Esophagus mucosa (tissue), 1 donor: ENCODE measurements at regions not wholly inside any gene's neighbourhood (a gene's known extent, or its start where the extent isn't known, plus 50 kb on each side); places are given as distances from the start of the nearest gene placed in this dataset.
A peak's percentile ranks its signal among the peaks of the same experiment; 100 is the strongest.

ENCODE experiments used
- ATAC-seq: fragments of 200-7000 bp; cut with Tn5 transposase; one replicate; pipeline ENCODE4 v1.9.1; 2020
- donor health status: DM: yes; HTN: yes; CAD: no.

DNA sequence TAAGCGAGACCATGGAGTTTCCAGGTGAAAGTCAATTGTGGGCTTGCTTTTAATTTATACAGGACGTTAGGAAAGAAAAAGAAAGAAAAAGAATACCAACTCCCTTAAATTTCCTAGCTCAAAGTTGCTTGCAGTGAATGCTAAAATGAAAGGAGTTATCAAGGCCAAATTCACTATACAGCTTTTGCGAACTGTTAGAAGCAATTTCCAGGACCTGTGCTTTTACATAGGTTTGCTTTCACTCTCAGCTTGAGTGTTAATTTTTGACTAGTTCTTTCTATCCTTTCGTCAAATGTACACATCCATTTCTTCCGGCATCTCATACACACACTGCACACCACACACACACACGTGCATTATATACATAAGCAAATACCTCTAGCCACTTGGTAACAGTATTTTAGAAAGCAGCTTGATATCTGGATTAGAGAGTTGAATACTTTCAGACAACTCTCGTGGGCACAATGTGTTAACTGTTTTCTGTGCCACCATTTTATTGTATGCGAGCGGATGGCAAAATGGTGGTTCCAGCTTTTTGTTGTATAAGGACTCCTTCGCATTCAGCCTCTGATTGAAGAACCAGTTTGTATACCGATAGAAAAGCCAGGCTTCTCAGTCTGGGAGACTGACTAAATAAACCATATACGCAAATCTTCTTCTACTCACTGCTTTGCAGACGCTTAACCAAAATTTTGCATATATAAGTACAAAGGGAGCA lies 381.8 kb downstream of the MTX2 start:
- no peak for ATAC-seq

DNA sequence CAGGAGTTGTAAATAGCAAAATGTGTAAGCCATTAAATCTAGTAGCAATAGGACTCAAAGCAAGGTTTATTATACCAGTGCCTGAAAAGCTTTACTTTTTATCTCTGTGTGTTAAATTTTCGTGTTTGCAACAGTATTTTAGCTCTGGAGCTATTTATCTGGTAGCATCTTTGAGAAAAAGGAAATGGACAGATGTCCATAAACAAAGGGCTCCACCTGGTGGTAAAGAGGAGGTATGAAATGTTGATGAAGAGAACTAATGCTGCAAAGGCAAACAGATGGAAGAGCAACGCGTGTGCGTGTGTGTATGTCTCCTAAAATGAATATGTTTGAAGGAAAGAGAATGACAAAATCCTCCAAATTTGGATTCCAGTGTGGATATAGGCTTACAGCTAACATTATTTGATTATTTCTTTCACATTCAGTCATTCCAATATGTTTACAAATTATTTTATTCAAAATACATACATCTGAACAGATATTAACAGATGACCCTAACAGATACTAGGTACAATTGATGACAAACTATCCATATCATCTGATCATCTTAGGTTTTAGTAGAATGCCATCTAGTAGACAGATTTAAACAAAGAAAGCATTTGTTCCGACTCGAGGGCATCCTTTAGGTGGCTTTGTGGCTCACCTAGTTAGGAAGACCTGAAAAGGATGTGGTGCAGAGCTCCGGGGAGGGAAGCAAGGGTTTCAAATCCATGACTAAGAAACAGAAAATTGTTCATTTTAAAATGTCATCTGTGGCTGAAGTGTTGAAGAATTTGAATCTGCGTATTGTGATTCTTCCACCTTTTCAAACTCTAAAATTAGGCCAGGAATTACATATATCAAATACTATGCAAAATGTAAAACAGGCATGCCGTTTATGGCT lies 383.3 kb downstream of the MTX2 start:
- ATAC-seq = no peak

DNA sequence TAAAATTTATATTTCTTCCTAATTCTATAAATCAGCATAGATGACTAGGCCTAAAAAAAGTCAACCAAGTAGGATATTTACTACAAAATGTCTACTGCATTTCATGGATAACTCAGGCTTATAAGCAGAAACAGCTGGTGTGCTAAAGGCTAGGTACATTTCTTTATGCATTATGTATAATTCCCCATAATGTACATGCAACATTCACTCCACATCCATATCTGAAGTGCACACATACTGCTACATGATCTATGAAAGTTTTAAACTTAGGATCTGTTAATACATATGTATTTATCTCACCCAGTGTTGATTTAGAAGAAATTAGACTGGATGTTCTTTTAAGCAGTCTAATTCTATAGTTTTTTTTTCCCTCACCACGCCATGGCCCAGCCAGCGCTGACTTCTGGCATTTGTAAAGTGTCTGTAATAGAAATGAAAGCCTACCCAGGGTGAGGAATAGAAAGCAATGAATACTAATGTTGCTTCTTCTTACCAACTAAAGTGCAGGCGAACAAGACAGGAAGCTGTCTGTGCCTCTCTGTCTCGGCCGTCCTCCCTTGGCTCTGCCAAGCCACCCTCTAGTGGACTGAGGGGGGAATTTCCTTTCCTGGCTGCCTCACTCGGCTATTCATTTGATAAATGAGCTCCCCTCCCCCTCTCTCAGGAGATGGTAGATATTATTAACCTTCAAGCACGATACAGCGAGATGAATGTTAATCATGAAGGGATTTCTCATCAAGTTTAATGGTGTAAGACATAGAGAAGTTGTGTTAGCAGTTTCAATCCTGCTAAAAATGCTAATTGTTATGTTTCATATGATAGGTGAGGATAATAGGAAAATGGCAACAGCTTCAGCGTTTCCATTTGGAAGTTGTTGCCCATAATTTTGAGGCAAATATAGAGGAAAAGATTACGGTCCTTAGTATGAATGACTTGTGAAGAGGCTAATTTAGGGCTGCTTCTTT lies 384.5 kb downstream of the MTX2 start:
- peak; percentile 58 for ATAC-seq

DNA sequence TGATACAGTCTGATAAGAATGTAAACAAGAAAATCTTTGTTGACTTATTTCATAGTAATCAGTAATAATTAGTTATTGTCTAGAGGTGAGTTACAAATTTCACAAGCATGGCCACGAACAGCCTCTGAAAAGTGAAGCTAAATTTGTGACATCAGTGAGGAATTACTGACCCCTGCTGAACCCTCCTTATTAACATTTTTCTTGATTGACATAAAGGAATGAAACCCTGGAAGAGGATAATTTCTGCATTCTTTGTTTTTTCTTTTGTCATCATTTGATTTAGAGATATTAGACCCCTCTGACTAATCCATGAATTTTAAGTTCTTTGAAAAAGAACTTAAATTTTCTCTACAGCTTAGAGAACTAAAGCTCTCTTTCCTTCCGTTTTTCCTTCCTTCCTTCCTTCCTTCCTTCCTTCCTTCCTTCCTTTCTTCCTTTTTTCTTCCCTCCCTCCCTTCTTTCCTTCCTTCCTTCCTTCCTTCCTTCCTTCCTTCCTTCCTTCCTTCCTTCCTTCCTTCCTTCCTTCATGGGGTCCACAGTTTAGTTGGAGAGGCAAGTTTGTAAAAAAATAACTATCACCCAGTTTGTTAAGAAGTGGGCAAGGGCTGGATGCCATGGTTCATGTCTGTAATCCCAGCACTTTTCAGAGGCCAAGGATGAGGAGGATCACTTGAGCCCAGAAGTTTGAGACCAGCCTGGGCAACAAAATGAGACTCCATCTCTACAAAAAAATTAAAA lies 387.0 kb downstream of the MTX2 start:
- ATAC-seq = no peak

DNA sequence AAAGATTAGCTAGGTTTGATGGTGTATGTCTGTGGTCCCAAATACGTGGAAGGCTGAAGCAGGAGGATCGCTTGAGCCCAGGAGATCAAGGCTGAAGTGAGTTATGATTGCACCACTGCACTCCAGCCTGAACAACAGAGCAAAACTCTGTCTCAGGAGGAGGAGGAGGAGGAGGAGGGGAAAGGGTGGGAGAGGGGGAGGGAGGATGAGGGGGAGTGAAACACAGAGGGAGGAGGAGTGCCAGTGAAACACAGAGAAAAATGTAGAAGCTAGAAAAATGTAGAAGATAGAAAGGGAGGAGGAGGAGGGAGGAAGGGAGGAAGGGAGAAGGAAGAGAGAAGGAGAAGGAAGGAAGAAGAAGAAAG lies 387.5 kb downstream of the MTX2 start:
- no peak for ATAC-seq

DNA sequence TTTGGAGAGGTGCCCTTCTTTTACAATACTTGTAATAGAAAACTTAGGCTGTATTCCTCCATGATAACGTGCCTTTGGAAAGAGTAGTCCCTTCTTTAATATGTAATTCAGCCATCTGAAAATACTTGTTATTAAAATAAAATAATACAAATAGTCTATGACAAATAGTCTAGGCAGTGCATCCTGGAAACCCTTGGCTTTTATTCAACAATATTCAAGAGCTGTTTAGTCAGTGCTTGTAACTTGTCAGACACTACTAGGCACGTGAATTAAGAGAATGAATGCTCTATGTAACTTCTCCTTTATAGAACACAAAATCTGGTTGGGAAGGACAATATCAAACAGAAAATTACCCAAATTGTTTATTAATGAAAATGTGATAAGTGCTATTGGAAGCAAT lies 388.2 kb downstream of the MTX2 start:
- ATAC-seq = no peak

DNA sequence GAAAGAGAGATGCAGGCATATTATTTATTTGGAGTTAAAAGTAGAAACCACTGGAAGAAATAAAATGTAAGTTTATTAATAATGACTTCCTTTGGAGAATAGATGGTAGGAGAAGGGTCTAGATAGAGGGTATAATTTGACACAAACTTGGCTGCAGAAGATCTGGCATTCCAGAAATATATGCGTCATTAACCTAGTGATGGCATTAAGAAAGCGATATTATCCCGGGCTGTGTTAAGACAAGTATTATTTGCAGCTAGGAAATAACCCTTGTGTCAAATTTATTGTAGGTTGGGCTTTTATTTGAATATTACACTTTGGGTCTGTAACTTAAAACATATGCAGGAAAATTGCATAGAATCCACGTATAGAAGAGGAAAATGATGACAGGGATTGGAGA lies 389.5 kb downstream of the MTX2 start:
- ATAC-seq = no peak

DNA sequence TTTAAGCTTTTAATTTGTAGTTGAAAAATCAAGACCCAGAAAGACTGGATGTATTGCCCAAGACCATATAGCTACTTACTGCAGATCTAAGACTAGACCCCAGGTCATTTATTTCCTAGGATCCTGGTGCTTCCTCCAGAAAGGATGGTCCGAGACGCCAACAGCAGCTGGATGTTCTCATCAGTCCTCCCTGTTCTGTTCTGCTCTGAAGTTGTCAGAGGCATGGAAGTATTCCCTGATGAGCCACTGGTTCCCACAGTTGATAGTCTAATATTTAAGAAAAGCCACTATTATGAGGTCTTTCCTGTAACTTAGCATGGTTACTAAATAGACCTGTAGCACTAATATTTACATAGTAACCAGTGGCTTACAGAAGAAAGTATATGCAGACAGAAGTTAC lies 393.5 kb downstream of the MTX2 start:
- no peak for ATAC-seq

DNA sequence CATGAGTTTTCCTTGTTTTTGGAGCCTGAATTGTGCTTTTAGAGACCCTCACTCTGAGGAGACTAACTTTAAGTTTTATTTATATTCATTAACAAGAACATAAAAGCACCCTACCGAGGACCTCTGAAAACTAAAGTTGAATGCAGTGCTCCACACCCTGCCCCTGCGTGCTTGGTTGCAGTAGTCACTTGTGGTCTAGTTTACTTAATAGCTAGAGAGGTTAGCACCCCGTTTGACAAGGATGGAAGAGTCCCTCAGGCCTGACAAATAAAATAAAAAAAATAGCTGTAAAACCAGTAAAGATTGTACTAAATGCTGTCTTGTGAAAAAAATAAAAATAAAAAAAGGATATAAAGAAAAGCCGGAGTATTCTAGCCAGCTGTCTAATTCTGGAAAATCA lies 395.2 kb downstream of the MTX2 start:
- no peak for ATAC-seq

DNA sequence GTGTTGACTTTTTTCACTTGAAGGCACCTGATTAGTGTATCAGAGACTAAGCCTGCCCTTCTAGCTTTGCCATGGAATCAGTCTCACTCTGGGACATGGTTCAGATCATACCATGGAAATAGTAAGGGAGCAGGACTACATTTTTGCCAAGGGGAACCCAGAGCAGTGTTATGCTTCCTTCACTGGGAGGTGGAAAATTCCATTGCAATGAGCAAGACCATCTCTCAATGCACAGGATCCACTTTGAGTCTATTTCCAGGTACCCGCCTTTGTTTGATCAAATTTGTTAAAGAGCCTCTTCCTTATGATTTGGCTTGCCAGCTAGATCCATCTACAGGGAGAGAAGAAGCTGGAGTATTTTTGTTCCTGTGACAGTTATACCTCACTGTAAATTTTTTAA lies 395.8 kb downstream of the MTX2 start:
- ATAC-seq = no peak

DNA sequence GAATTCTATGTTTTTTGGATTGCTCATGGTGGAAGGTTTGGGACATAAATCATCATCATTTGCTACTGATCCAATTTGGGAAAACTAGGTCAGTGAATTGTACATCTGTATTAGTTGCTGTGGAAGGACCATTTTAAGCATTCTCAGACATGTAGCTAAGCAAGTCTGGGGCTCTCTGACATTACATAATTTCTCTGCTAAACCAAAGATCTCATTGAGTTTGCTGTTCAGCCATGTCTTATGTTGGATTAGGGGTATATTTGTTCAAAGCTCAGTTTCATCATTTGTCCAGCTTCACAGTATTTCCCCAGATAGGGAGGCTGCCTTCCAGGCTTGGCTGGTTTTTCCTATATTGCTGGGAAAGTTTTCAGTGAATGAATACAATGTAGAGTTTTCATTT lies 399.7 kb downstream of the MTX2 start:
- ATAC-seq = no peak

DNA sequence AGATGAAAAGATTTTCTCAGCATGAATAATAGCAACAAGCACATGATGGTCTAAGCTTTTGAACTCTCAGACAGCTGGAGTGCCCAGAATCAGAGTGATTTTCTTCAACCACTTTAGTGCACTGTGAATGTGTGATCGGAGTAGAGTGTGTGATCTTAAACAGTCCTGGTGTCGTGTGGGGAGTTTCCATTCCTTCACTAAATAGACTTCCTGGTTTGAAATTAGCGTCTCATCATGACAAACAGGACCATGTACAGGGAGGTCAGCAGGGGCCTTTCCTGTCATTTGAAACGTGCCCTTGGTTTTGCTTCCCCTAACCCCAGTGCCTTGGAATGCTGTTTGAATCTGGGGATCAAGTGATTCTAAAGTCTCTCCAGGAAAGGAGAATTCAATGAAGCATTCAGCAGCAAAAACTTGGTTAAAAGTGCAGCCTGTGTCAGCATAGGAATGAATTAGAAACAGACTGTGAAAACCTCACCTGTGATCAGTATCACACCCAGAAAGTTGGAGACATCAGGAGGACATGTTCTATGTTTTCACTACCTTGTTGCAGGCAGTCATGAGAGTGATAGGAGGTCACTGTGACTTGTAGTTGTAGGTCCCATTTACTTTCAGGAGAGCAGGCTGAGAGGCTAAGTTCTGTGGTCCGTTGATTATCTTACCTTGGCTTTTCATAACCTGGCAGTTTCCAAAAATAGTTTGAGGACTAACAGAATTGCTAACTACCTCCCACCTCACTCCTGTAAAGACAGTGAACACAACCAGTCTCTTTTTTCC lies 400.3 kb downstream of the MTX2 start:
- ATAC-seq = no peak

DNA sequence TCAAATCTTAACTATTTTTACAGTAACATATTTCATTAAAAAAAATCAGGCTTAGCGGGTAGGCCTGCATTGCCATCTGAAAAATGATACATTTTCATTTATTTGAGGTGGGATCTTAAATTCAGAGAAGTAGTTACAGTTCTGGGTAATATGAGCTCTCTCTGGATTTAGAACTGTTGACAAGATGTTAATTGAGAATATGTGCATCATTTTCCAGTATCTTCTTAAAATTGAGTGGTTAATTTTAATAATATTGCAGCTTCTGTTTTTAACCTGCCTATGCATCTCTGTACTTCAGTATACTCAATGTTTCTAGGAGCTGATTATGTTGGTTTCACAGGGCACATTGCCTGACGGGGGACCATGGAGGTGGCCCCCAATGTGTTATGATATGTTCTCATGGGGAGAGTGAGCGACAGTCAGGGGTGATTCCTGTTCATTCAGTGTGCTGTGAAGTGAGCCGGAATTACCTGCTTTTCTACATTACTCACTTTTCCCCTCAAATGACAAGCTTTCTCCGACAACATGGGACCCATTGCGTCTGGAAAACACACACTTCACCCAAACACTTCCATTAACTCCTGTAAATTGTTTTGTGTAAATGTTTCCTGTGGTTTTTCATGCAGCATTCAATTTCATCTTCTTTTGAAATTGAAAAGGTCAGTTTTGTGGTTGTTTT lies 406.2 kb downstream of the MTX2 start:
- no peak for ATAC-seq

DNA sequence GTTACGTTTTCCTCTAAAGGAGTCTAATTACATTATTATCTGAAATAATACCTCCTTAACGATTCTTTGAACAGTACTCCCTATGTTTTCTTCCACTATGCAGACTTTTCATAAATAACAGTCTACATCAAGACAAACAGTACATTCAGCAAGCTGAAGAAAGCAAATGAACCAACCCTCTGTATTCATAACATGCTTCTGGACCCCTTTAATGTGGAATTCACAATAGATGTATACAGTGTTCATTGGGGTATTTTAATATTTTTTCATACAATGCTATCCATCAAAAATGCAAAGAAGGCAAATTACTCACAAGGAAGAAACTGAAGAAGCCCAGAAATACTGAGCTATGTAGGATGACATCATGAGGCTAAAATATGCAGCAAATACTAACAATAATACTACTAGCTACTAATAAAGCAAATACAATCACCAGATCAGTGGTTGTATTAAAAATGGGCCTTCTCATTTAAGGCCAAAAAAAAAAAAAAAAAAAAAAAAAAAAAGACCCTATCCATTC lies 408.6 kb downstream of the MTX2 start:
- no peak for ATAC-seq

DNA sequence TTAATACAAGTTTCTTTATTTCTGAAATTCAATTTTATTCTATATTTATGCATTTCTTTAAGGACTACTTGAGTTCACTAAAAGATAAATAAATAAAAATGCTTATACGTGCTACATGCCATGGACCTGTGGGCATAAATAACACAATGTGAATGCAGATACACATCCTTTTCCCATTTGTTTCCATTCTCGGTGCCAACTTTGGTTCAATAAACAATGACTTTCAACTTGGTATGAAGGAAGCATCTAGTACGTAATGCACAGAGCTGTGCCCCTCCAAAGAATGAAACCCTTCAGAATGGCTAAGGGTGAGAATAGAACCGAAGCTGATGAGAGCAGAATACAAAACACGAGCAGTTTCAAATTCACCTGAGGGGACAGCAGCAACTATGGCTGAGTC lies 409.3 kb downstream of the MTX2 start:
- no peak for ATAC-seq

DNA sequence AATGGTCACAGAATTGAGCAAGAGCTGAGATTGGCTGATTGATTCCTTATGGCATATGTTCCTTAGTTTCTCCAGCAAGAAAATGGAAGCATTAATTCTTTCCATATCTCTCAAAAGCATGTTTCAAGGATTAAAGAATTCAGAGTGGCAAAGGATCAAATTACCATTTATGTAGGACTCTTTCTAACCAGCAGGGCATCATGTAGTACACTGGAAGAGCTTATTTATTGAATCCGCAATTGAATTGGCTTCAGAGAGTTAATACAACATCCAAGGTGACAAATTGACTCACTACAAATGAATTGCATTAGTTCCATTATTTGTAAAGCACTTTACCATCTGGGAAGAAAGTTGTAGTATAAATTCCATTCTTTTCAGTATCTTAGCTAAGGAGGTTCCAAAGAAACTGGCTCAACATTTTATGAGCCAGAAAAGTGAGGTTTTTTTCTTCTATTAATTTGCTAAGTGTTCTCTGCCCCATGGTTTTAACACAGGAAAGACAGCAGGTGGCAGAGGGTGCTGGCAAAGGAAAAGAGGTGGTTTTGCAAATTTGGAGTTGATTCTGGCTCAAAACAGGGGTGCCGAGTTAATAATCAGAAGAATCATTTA lies 409.9 kb downstream of the MTX2 start:
- ATAC-seq = no peak

DNA sequence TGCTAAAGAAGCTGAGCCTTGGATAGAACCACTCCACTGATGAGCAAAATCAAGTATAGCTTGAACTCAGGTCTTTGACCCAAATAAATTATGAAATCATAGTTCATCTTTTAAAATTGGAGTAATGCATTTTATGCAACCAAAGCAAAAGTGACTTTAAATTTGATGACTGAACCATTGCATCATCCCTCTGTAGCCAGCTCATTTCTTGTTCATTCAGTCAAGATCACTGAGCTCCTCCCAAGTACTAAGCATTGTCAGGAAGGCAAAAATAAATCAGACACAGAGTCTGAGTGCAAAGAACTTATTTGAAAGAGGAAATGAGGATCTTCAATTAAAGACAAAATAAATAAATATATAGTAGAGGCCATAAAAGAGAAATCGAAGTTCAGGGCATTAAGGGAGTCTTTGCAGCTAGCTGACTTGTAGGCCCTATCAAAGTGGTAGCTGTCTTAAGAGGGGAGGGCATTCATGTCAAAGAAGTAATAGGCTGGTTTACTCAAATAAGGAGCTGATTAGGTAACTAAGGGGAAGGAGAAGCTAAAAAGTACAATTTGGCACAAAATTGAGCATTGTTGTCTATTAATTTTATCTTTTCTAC lies 411.8 kb downstream of the MTX2 start:
- no peak for ATAC-seq

DNA sequence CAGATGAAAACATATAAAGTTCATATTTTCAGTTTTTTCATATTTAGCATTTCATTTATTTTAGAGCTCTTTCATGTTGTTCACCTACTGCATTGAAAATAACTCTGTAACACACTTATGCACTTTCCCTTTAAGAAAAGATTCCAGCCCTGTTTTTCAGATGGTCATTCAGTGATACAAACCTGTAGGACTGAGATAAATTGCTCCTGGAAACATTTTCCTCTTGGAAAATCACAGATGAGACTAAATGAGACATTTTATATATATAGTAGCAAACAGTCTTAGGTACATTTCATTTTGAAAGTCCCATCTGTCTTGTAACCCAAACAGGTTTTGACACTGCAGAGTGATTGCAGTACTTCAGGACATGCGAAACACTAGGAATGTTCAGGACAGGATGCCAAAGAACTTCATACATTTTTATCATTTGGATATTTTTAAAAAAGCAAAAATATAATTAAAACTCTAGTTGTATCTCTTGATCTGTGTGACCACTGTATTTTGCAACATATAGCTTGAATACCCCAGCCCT lies 412.4 kb downstream of the MTX2 start:
- no peak for ATAC-seq

DNA sequence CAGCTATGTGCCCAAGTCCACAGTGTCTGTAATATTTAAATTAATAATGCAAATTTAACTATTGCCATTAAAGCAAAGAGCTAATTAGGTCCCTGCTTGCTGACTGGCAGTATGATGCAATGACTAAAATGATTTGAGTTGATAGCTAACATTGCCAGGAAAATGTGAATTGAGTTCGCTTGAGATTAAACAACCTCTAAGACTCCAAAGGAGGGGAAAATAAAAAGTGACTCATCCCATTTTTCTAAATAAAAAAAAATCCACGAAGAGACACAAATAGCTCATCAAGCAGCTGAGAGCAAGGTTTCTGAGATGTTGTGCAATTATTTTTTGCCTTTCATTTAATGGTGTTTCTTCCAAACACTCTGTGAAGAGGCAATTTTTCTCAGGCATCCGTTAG lies 413.0 kb downstream of the MTX2 start:
- no peak for ATAC-seq
